GM12891 (cell line): ENCODE measurements at regions not wholly inside any gene's neighbourhood (a gene's known extent, or its start where the extent isn't known, plus 50 kb on each side); places are given as distances from the start of the nearest gene placed in this dataset.

Experiments
- POLR2A ChIP-seq: IDR thresholded peaks from 2 replicates; pipeline ENCODE4 v1.6.1; 2011; ENCODE audit warnings: low read depth, low read length, control low read depth
- POLR2AphosphoS5 ChIP-seq: IDR thresholded peaks from 2 replicates; pipeline ENCODE4 v1.6.1; 2011; ENCODE audit warnings: low read depth, low read length, control low read depth
- POU2F2 ChIP-seq: IDR thresholded peaks from 2 replicates; pipeline ENCODE4 v1.6.1; 2011; ENCODE audit warnings: low read depth, mild to moderate bottlenecking, control low read depth, low read length, moderate library complexity
- TAF1 ChIP-seq: IDR thresholded peaks from 2 replicates; pipeline ENCODE4 v1.6.1; 2011; ENCODE audit warnings: low read depth, low read length, control low read depth

GRCh38 chr4:120175272-120175671 is 108.6 kb upstream of the MAD2L1 start:
- TF ChIP-seq POLR2A (no peak), POU2F2 (no peak), POLR2AphosphoS5 (no peak), TAF1 (no peak)
